ENCODE measurements at regions not wholly inside any gene's neighbourhood (a gene's known extent, or its start where the extent isn't known, plus 50 kb on each side); places are given as distances from the start of the nearest gene placed in this dataset.
A peak's percentile ranks its signal among the peaks of the same experiment; 100 is the strongest.
"Not testable (repeated sequence)": the region's sequence is repeated elsewhere in the genome, so short reads cannot be mapped to it uniquely, and the experiment has no call there.

DNA sequence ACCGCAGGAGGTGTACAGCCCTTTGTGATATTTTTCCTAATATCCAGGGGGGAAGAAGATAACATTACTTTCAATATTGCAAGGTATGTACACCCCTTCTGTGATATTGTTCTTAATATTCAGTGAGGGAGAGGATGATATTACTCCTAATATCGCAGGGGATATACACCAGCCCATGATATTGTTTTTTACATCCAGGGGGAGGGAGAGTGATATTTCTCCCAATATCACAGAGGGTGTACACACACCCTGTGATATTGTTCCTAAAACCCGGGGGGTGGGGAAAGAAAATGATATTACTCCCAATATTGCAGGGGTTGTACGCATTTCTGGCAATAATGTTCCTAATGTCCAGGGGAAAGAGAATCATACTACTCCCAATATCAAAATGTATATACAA is 58.0 kb upstream of the SLC25A48 start:
- no peak for DNase-seq (ENCODE audit: low spot score)

DNA sequence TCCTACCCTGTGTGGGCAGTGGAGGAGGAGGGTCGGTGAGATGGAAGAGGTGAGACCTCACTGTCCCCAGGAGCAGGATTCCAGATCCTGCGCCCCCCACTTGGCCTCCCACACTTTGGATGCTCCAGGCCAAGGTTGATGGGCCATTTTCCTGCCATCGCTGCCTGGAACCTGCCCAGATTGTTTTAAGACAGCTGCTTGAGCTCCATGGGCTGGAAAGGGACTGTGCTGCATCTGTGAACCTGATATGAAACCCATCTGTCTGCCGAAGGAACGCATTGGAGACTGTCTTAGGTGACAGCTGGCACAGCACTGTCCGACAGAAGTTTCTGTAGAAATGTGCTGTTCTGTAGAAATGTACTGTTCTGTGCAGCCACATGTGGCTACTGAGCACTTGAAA is 72.7 kb upstream of the SLC25A48 start:
- DNase-seq (ENCODE audit: low spot score): no peak

DNA sequence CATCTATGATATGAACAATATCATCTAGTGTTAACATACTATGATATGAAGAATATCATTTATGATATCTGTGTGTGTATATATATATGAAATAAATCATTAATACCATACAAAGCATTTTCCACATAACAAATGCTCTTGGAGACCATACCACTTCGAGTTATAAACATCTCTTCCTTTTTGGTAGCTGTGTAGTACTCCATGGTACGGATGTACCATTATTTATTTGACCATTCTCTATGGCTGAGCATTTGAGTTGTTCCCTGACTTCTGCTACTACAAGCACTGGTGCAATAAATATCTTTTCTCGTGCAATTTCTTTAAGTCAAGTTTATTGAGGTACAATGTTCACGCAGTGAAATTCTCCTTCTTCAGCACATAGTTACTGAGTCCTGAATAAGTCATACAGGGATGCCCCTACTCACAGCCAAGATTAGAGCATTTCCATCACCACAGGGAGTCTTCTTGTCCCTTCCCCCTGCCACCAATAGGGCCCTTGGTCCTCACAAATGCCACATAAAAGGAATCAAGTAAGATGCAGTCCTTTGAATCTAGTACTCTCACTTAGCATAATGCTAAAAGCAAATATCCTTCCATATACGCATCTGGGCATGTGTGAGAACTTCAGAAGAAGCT is 75.2 kb upstream of the SLC25A48 start:
- DNase-seq (ENCODE audit: low spot score): no peak

DNA sequence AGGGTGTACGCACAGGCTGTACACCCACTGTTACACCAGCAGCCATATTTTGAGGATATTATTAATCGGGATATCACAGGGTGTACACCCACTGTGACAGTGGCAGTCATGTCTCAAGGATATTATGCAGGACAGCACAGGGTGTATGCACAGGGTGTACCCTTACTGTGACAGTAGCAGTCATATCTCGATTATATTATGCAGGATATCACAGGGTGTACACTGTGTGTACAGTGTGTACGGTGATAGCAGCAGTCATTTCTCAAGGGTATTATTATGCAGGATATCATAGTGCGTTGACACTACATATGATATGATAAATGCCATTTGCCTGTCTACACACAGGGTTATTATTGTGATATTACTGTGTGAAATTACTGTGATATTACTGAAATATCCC is 80.5 kb upstream of the SLC25A48 start:
- no peak for DNase-seq (ENCODE audit: low spot score)

DNA sequence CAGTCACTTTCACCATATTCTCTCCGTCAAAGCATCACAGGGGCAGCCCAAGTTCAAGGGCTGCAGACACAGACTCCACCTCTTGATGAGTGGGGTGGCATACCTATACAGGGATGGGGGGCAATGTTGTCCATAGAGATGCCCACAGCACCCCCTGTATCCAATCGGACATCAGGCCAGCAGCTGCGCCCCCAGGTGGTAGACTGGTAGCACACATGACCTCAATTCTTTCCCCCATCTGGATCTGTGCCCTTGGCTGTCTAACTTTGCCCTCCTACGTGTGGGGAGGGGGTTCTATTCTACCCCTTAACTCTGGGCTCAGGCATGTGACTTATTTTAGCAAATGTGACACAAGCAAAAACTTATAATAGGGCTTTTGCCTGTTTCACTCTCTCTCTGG is 84.0 kb upstream of the SLC25A48 start:
- DNase-seq (ENCODE audit: low spot score): no peak

DNA sequence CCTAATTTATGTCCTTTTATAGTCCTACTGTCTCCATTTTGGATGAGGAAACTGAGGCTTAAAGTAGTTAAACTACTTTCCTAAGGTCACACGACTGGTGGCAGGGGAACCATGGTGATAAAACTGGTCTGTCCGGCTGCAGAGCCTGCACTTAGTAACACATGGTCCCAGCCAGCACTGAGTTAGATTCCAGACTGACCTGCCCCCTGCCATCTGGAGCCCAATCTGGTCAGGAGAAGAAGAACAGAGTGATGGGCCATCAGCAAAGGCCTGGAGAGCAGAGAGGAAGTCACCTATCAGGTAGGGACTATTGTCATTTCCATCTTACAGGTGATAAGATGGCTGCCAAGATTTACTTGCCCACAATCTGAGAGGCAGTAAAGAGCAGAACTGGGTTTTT is 86.6 kb upstream of the SLC25A48 start:
- no peak for DNase-seq (ENCODE audit: low spot score)

DNA sequence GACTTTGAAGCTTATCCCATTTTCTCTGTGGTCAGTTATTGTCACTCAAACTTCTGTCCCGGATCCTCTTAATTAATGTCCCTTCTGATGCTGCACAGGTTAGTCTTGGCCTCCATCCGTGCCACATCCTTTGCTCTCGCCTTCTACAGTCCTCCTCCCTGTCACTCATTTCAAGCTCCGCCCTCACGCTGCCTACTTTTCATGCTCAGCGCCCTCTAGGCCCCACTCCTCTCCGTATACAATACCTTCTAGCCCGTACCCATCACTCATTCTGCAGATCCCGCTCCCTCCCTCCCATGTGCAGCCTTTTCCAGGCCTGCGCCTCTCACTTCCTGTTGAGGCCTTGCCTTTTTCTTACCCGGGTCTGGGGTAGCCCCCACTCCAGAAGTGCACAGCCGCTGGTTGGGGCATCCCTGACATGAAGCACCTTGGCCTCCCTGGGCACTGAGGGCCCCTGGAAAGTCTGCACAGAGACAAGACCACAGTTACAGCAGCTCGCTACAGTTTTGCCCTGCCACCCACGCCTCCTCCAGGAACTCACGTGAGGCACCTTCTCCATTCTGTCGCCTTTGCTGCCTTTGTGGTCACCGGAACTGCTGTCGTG is 88.5 kb upstream of the SLC25A48 start:
- no peak for DNase-seq (ENCODE audit: low spot score)

DNA sequence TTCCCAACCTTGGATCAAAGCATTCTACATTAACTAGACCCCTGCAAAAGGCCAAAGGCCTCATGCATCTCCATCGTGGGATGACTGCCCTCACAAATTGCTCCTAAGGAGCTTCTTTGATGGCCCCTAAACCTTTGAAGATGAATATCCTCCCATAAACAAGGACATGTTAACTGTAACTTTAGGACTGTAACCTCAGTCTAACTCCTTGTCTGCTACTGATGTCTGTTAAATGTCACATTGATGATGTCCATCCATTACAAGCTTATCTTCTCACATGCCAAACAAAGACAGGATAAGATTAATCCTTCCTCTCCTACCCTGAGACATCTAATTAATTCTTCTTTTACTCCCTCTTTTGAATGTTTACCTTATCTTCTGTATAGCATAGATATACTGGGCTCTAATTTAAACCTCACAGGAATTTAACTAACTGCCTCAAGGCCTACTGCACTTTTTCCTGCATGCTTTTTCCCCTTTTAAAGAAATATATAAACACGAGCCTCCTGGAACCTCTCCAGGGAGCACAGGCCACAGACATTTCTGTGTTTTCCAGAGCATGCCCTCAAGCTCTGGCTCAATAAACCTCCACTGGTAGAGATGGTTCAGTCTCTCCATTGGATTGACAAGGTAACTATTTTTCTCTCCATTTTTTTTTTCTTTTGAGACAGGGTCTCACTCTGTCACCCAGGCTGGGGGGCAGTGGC is 90.6 kb upstream of the SLC25A48 start:
- DNase-seq (ENCODE audit: low spot score): peak; percentile 96

DNA sequence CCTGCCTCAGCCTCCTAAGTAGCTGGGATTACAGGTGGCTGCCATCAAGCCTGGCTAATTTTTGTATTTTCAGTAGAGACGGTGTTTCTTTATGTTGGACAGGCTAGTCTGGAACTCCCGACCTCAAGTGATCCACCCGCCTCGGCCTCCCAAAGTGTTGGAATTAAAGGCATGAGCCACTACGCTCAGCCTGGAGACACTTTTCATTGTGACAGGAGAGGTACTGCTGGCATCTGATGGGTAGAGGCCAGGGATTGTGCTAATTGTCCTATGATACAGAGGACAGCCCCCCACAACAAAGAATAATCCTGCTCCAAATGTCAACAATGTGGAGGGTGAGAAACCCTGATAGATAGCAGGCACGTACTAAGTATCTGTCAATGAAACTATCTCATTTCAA is 91.3 kb upstream of the SLC25A48 start:
- no peak for DNase-seq (ENCODE audit: low spot score)

DNA sequence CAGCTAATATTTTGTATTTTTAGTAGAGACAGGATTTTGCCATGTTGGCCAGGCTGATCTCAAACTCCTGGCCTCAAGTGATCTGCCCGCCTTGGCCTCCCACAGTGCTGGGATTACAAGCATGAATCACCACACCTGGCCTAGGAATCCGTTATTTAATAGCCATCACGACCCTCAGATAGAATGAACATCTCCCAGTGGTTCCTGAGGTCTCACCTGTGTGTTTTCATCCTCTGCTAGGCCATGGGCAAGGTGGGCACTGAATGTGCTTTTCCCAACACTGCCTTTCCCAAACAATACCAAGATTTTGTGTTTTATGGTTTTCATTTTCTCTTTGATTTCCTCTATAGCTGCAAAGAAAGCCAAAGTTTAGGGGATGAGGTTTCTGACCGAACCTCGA is 92.2 kb upstream of the SLC25A48 start:
- DNase-seq (ENCODE audit: low spot score): not testable (repeated sequence)

DNA sequence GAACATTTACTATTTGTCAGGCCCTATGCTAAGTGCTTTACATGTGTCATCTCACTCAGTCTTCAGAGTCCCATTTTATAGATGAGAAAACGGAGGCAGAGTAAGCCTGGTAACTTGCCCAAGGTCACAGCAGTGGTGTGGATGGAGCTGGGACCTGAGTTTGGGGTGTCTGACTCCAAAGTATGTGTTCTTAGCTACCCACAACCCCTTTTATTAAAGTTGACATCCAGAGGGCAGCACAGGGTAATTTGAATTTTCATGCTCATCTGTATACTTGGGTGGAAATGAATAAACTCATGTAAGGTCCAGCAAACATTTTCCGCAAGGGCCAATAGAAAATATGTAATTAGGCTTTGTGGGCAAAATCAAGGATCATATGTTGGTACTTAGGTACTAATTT is 93.4 kb upstream of the SLC25A48 start:
- no peak for DNase-seq (ENCODE audit: low spot score)

DNA sequence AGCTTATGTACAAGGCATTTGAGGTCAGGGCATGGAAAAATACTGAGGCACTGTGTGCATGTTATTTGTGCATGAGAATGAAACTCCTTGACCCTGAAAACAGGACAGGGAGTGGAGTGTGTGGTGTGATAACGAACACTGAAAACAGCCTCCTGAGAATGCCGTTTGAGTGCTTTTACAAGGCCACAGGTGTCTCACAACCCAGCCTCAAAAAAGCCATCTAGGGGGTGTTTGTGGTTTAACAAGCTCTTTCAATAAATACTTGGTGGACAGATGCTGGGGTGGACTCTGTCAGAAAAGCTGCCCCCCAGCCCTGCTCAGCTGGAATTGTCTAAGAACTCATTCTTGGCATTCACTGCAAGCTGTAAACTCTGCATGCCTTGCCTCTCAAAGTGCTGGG is 94.0 kb upstream of the SLC25A48 start:
- peak; percentile 39 for DNase-seq (ENCODE audit: low spot score)

DNA sequence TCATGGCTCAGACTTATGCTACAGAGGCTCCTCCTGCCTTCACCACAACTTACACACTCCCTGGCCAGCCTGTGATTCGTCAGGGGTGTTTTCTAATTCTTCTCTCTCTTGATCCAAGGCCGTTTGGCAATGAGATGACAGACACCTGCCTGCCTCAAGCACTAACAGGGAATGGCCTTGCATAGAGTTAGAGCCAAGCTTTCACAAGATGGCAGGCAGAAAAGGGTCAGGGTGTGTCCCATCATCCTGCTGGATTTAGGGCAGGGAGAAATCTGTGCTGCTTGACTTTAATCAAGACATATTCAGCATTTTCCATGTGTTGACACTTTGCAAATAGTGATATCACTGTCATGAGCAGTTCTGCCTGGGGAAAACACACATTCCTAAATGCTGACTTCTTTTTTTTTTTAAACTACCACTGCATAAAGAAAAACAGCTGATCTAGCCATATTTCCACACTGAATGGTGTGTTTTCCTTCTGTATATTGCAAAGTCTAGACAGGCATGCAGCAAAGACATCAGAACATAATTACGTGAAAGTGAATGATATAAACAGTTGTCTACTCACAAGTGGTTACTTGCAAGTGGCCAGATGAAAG is 95.0 kb upstream of the SLC25A48 start:
- peak; percentile 92 for DNase-seq (ENCODE audit: low spot score)

DNA sequence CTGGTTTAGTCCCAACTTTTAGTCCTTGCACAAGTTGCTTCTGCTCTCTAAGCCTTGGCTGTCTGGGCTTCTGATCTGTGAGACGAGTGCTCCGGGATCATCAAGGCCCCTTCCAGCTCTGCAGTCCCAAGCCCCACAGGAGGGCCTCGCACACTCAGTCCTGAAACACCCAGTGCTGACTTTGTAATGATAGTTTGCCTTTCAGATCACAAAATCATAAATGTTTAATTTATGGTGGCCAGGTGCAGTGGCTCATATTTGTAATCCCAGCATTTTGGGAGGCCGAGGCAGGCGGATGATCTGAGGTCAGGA is 95.9 kb upstream of the SLC25A48 start:
- no peak for DNase-seq (ENCODE audit: low spot score)

DNA sequence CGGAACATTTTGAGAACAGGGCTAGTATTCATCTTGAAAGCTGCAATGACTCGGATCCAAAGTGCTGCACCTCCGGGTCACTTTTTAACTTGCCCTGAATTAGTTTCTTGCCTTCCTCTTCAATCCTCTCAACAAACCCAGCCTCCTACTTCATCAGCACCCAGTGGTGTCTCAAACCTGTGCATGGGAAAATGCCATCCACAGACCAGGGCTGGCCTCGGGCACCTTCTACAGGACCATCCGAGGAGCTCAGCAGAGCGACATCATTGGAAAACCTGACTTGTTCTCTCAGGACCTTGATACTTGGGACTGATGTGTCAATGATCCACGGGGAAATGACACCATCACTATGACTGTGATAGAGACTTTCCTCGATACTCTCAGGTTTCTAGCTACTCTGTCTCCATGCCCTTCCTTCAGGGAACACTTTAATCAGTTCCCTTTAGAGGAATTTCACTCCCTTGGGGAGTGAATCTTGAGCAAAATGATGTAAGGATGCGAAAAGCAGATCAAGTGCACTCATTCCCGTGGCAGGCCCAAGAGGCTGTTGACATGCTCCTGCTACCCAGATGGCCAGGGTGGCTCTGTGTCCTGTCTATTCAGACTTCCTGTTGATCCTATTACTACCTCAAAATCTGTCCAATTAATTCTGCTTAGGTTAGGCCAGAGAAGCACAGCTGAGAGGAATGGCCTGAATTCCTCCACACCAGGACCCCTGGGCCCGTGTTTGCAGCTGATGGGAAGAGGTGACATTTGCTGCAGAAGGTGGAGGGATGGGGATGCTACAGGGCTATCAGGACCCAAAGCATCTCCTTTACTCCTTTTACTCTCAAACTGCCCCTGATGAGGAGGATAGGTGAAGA is 96.5 kb upstream of the SLC25A48 start:
- no peak for DNase-seq (ENCODE audit: low spot score)

DNA sequence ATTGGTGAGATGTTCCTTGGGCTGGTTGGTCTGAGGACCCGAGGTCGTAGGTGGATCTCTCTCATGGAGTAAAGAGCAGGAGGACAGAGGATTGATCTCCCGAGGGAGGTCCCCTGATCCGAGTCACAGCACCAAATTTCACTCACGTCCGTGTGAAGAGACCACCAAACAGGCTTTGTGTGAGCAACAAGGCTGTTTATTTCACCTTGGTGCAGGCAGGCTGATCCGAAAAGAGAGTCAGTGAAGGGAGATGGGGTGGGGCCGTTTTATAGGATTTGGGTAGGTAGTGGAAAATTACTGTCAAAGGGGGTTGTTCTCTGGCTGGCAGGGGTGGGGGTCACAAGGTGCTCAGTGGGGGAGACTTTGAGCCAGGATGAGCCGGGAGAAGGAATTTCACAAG is 97.5 kb upstream of the SLC25A48 start:
- DNase-seq (ENCODE audit: low spot score): not testable (repeated sequence)

DNA sequence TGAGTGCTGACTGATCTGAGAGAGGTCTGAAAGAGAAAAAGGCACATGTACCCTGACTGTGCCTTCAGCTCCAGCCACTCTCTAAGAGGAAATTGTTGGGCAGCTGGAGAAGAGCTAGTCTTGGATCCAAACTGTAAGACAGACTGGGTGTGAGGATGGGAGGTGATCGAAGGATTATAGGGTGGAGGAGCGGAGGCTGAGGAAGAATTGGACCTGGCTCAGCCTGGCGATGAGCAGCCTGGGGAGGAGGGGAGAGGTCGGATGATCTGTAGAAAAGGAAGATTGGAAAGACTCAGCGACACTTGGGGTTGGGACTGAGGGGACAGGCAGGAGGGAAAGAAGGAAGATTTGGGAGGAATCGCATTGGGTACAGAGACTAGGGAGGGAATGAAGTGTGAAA is 98.6 kb upstream of the SLC25A48 start:
- no peak for DNase-seq (ENCODE audit: low spot score)

DNA sequence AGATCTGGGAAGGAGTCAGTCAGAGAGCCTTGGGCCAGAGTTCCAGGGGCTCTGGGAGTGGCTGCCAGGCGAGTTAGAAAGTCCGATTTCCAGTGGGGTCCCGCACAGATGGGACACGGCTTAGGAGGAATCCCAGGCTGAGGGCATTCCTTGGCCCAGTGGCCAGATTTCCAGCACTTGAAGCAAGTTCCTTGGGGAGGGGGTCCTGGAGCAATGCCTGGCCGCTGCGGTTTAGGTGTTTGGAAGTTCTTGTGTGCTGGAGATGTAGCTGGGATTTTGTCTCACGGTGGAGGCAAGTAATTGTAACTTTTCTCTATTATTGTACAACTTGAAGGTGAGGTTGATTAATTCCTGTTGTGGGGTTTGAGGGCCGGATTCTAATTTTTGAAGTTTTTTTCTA is 99.5 kb upstream of the SLC25A48 start:
- DNase-seq (ENCODE audit: low spot score): not testable (repeated sequence)

DNA sequence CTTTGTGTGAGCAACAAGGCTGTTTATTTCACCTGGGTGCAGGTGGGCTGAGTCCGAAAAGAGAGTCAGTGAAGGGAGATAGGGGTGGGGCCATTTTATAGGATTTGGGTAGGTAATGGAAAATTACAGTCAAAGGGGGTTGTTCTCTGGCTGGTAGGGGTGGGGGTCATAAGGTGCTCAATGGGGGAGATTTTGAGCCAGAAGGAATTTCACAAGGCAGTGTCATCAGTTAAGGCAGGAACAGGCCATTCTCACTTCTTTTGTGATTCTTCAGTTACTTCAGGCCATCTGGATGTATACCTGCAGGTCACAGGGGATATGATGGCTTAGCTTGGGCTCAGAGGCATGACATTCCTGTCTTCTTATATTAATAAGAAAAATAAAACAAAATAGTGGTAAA is 103.4 kb upstream of the SLC25A48 start:
- not testable (repeated sequence) for DNase-seq (ENCODE audit: low spot score)

DNA sequence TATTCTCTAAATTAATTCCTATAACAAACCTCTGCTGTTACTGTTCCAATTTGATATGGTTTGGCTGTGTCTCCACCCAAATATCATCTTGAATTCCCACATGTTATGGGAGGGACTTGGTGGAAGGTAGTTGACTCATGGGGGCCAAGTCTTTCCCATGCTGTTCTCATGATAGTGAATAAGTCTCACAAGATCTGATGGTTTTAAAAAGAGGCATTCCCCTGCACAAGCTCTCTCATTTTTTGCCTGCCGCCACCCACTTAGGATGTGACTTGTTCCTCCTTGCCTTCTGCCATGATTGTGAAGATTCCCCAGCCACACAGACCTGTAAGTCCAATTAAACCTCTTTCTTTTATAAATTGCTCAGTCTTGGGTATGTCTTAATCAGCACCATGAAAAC is 104.3 kb upstream of the SLC25A48 start:
- not testable (repeated sequence) for DNase-seq (ENCODE audit: low spot score)

DNA sequence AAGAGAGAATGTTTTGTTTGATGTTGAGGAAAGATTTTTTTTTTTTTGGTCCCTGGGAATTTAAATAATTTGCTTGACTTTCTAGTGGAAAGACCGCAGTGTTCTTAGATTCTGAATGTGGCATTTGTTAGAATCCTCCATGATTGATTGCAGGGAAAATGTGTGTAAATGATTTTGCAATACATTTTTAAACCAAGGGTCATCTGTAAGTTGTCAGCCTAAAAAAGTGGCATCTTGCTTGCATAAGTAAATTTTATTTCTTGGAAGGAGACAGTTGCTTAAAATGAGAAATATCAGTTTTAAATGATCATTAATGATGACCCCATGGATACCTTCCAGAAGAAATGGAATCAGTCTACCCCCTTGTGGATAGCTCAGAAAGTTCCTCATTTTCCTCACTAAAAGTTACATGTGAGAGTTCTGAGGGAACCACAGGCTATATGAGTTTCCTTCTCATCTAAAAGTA is 105.1 kb upstream of the SLC25A48 start:
- DNase-seq (ENCODE audit: low spot score): peak; percentile 91

DNA sequence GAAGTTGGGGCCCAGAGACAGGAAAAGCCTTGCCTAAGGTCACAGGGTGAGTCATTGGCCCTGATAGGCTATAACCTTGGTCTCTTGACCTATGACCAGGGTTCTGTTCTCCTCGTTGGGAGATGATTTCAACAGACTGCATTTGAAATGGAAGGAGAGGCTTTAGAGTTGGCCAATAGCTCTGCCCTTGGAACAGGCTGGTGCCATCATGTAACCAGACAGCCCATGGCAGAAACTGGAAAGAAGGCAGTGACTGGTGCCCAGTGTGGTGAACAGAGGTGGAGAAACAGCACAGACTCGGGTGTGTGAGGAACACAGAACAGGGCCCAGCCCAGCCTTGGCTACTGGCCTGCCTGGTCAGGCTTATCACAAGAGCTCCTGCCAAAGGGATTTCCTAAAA is 109.8 kb upstream of the SLC25A48 start:
- no peak for DNase-seq (ENCODE audit: low spot score)
